HL-60 (cell line): ENCODE measurements at regions not wholly inside any gene's neighbourhood (a gene's known extent, or its start where the extent isn't known, plus 50 kb on each side); places are given as distances from the start of the nearest gene placed in this dataset.

Experiments used
- DNase-seq, 2 experiments: peaks; one replicate each; pipeline ENCODE4 v3.0.0-alpha.2; 2010 to 2020; ENCODE audit warnings: low read depth in 1 of 2, low spot score in 1 of 2
- H3K27ac ChIP-seq: fragments of 250-450 bp; sonication (Bioruptor Pico); replicated peaks from 2 replicates; pipeline ENCODE4 v1.5.1; 2020; ENCODE audit warnings: mild to moderate bottlenecking, moderate library complexity
- H3K27me3 ChIP-seq: fragments of 250-450 bp; sonication (Bioruptor Pico); 2 replicates; pipeline ENCODE4 v1.5.1; 2021; ENCODE audit warnings: mild to moderate bottlenecking, moderate library complexity; ENCODE audit not compliant: insufficient read depth, poor library complexity, severe bottlenecking
- H3K4me3 ChIP-seq: replicated peaks from 2 replicates; pipeline ENCODE4 v1.5.1; 2011; ENCODE audit warnings: mild to moderate bottlenecking, control low read depth, low read length; ENCODE audit not compliant: insufficient read depth
- CTCF ChIP-seq: IDR thresholded peaks from one replicate; pipeline ENCODE4 v1.5.1; 2011; ENCODE audit warnings: low read length, control low read depth, inconsistent platforms; ENCODE audit not compliant: insufficient read depth
- GABPA ChIP-seq: IDR thresholded peaks from 2 replicates; pipeline ENCODE4 v1.6.1; 2012; ENCODE audit warnings: low read depth
- POLR2AphosphoS5 ChIP-seq: IDR thresholded peaks from 2 replicates; pipeline ENCODE4 v1.6.1; 2012; ENCODE audit warnings: low read depth
- REST ChIP-seq: IDR thresholded peaks from 2 replicates; pipeline ENCODE4 v1.6.1; 2012; ENCODE audit warnings: low read depth; ENCODE audit not compliant: insufficient replicate concordance
- SPI1 ChIP-seq: IDR thresholded peaks from 2 replicates; pipeline ENCODE4 v1.6.1; 2012; ENCODE audit warnings: low read depth, mild to moderate bottlenecking, borderline replicate concordance

DNA sequence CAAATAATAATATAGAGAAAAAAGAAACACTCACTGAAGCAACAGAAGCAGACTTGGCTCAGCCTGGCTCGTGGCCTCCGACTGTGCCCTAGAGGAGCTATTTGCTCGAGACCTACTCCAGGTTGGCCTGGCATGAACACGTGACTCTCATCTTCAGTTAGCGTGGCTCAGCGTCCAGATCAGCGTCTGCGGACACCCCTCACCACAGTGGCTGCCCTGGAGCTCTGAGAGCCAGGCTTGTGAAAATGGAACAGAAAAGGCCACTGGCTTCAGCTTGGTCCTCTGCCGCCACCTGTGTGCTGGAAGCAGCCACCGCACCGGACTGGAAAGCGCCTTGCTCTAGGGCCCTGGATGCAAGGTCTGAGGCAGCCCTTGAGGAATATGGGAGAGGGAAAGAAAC, 1184.0 kb upstream of the GYPC start:
- no peak overlapping the region for H3K27ac ChIP-seq
- TF ChIP-seq POLR2AphosphoS5, result no peak
- no peak overlapping the region for H3K4me3 ChIP-seq
- H3K27me3 ChIP-seq, result no peaks in the 10 kb centered on the region
- no peak for DNase-seq

DNA sequence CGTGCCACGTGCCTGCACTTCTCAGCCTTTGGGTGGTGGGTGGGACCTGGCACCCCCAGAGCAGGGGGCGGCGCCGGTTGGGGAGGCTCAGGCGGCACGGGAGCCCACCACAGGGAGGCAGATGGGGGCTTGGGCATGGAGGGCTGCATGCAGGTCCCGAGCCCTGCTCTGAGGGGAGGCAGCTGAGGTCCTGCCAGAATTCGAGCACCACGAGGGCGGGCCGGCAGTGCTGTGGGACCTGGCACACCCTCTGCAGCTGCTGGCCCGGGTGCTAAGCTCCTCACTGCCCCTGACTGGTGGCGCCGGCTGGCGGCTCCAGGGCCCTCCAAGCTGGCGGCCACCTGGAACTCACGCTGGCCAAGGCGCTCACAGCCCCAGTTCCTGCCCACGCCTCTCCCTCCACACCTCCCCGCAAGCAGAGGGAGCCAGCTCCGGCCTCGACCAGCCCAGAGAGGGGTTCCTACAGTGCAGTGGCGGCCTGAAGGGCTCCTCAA, 1176.8 kb upstream of the GYPC start:
- H3K27ac ChIP-seq, result no peak overlapping the region
- TF ChIP-seq CTCF, result no peak
- TF ChIP-seq REST, result no peak
- no peak for TF ChIP-seq GABPA
- no peaks in the 10 kb centered on the region for H3K27me3 ChIP-seq
- no peak for DNase-seq
- H3K4me3 ChIP-seq, result no peak overlapping the region

GRCh38 chr2:125490308-125490707, 1165.7 kb upstream of the GYPC start:
- Histone ChIP-seq H3K27me3 (no peaks in the 10 kb centered on the region), H3K4me3 (no peak overlapping the region), H3K27ac (no peak overlapping the region)
- no peak for TF ChIP-seq CTCF
- no peak for DNase-seq

- Histone ChIP-seq H3K27ac (no peak overlapping the region), H3K4me3 (no peak overlapping the region), H3K27me3 (no peaks in the 10 kb centered on the region)
- no peak for TF ChIP-seq POLR2AphosphoS5
- no peak for TF ChIP-seq SPI1
- no peak for TF ChIP-seq REST
- TF ChIP-seq CTCF, result no peak
- no peak for TF ChIP-seq GABPA
- no peak for DNase-seq
Observed at GRCh38 chr2:125491663-125492062, 1164.3 kb upstream of the GYPC start.

- Histone ChIP-seq H3K27ac (no peak overlapping the region), H3K4me3 (no peak overlapping the region), H3K27me3 (no peaks in the 10 kb centered on the region)
- DNase-seq, result no peak
- TF ChIP-seq GABPA (no peak), REST (no peak), POLR2AphosphoS5 (no peak), CTCF (no peak), SPI1 (no peak)
Observed at GRCh38 chr2:125512313-125512712, 1143.6 kb upstream of the GYPC start.
